OCI-LY7 (cell line): ENCODE measurements at regions not wholly inside any gene's neighbourhood (a gene's known extent, or its start where the extent isn't known, plus 50 kb on each side); places are given as distances from the start of the nearest gene placed in this dataset.

Experiments used
- BruUV-seq: library from RNA; stranded (reverse); fragments of 400-500 nt; replicated peaks from 2 replicates; lab custom pipeline; 2021; lab: Mats Ljungman, UMichigan
- CTCF ChIA-PET: fragments of 300-600 bp; sonication (Branson Sonifier 250); formaldehyde crosslinking; loops from one replicate; lab custom pipeline; 2022; ENCODE audit warnings: antibody characterized with exemption; ENCODE audit not compliant: unreplicated experiment; lab: Charles Lee
- POLR2A ChIA-PET: fragments of 300-600 bp; sonication (Branson Sonifier 250); formaldehyde crosslinking; loops from one replicate; lab custom pipeline; 2022; ENCODE audit warnings: antibody characterized with exemption; lab: Charles Lee
- DNase-seq: peaks from one replicate; pipeline ENCODE4 v3.0.0-alpha.2; 2015; ENCODE audit warnings: low spot score
- H2AFZ ChIP-seq: fragments of 200-600 bp; sonication (generic), shearing (Covaris generic); 2 replicates; pipeline ENCODE4 v1.6.1; 2014; ENCODE audit warnings: mild to moderate bottlenecking, antibody characterized with exemption, low read length, moderate library complexity
- H3K27ac ChIP-seq: fragments of 200-600 bp; sonication (generic); 2 replicates; pipeline ENCODE4 v1.5.1; 2014; ENCODE audit warnings: mixed run types, low read depth, mild to moderate bottlenecking, moderate library complexity, low read length, inconsistent platforms; ENCODE audit not compliant: poor library complexity, severe bottlenecking
- H3K36me3 ChIP-seq: fragments of 200-600 bp; sonication (generic); 2 replicates; pipeline ENCODE4 v1.6.1; 2014; ENCODE audit warnings: mild to moderate bottlenecking, antibody characterized with exemption, low read length, moderate library complexity, mixed read lengths; ENCODE audit not compliant: insufficient read depth
- H3K4me1 ChIP-seq: fragments of 200-600 bp; sonication (generic); 2 replicates; pipeline ENCODE4 v1.5.1; 2014; ENCODE audit warnings: mild to moderate bottlenecking, low read length; ENCODE audit not compliant: insufficient read depth, poor library complexity, severe bottlenecking
- H3K4me2 ChIP-seq: fragments of 200-600 bp; sonication (generic); 2 replicates; pipeline ENCODE4 v1.6.1; 2014; ENCODE audit warnings: mild to moderate bottlenecking, low read length
- H3K4me3 ChIP-seq: fragments of 200-600 bp; sonication (generic); 2 replicates; pipeline ENCODE4 v1.5.1; 2014; ENCODE audit warnings: mild to moderate bottlenecking, low read depth, low read length; ENCODE audit not compliant: poor library complexity, severe bottlenecking
- H3K79me2 ChIP-seq: fragments of 200-600 bp; sonication (generic); 2 replicates; pipeline ENCODE4 v1.6.1; 2016; ENCODE audit warnings: low read depth, mild to moderate bottlenecking, low read length, moderate library complexity, mixed read lengths; ENCODE audit not compliant: insufficient read depth
- H3K9me2 ChIP-seq: fragments of 200-600 bp; sonication (generic); 2 replicates; pipeline ENCODE4 v1.6.1; 2016; ENCODE audit warnings: mild to moderate bottlenecking, low read length, mixed read lengths; ENCODE audit not compliant: insufficient read depth
- H3K9me3 ChIP-seq: fragments of 200-600 bp; sonication (generic); 2 replicates; pipeline ENCODE4 v1.6.1; 2014; ENCODE audit warnings: mild to moderate bottlenecking, mixed run types, low read length, mixed read lengths
- H4K20me1 ChIP-seq: fragments of 200-600 bp; sonication (generic); 2 replicates; pipeline ENCODE4 v1.6.1; 2014; ENCODE audit warnings: mild to moderate bottlenecking, antibody characterized with exemption, low read length, moderate library complexity, mixed read lengths; ENCODE audit not compliant: insufficient read depth
- EZH2phosphoT487 ChIP-seq: fragments of 200-600 bp; sonication (generic); IDR thresholded peaks from 2 replicates; pipeline ENCODE4 v1.6.1; 2018; ENCODE audit warnings: low read depth, borderline replicate concordance, mild to moderate bottlenecking, mixed run types, antibody characterized with exemption, low read length, moderate library complexity, mixed read lengths
- intact Hi-C: fragments of 100-400 bp; cut with micrococcal nuclease; formaldehyde crosslinking; loops from one replicate; pipeline ENCODE4 v1.10.0; 2022; ENCODE audit not compliant: unreplicated experiment
- TF ChIP-seq, protein P1 (sequence below): fragments of 200-600 bp; sonication (generic); conservative IDR thresholded peaks from 2 replicates; pipeline ENCODE4 v1.5.1; 2014; ENCODE audit warnings: mild to moderate bottlenecking, antibody characterized with exemption, low read length, moderate library complexity, mixed read lengths

DNA sequence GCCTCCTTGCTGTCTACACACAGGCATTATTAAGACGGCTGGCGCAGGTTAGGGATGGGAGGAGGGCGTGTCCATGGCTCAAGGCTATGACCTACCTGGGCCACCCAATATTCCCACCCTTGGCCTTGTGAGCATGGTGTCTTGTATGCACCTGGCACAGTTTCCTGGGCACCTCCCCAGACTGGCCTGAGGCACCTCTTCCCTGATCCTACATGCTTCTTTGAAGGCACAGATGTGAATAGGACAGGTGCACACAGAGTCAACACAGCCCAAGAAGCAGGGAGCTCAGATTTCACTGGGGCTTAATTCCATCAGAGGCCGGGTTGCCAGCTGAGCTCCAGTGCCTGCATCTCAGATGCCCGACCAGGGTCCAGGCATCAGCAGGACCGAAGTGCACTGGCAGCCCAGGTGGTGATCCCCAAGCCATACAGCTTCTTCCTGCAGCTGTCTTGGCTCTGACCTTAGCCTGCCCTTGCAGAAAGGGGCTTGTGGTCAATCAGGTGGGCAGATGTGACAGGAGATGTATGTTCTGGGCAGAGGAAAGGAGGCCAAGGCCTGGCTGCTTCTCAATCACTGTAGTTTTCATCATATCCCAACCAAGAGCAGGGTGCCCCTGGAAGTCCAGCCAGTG is 287.7 kb downstream of the CLIC5 start:
- intact Hi-C loops: no loop called here
- Histone ChIP-seq H3K36me3 (no peaks in the 10 kb centered on the region), H3K4me3 (no peak overlapping the region), H3K27ac (no peak overlapping the region), H2AFZ (no peak overlapping the region), H3K4me1 (no peaks in the 10 kb centered on the region), H3K79me2 (no peaks in the 10 kb centered on the region), H3K4me2 (no peak overlapping the region), H4K20me1 (no peaks in the 10 kb centered on the region), H3K9me2 (no peaks in the 10 kb centered on the region), H3K9me3 (no peaks in the 10 kb centered on the region)
- BruUV-seq: no TSS peak
- ChIA-PET POLR2A (no interaction called here), CTCF (no interaction called here)
- TF ChIP-seq, protein P1, sequence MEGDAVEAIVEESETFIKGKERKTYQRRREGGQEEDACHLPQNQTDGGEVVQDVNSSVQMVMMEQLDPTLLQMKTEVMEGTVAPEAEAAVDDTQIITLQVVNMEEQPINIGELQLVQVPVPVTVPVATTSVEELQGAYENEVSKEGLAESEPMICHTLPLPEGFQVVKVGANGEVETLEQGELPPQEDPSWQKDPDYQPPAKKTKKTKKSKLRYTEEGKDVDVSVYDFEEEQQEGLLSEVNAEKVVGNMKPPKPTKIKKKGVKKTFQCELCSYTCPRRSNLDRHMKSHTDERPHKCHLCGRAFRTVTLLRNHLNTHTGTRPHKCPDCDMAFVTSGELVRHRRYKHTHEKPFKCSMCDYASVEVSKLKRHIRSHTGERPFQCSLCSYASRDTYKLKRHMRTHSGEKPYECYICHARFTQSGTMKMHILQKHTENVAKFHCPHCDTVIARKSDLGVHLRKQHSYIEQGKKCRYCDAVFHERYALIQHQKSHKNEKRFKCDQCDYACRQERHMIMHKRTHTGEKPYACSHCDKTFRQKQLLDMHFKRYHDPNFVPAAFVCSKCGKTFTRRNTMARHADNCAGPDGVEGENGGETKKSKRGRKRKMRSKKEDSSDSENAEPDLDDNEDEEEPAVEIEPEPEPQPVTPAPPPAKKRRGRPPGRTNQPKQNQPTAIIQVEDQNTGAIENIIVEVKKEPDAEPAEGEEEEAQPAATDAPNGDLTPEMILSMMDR: no peak
- TF ChIP-seq EZH2phosphoT487: no peak
- no peak for DNase-seq

- H3K79me2 ChIP-seq: no peaks in the 10 kb centered on the region
Measured at GRCh38 chr6:45727228-45727627, 288.4 kb downstream of the CLIC5 start.

GRCh38 chr6:45726444-45726843 is 289.2 kb downstream of the CLIC5 start:
- CTCF ChIA-PET: no interaction called here
- DNase-seq: no peak

More at GRCh38 chr6:45727228-45727627, 288.4 kb downstream of the CLIC5 start:
- Histone ChIP-seq H3K36me3 (no peaks in the 10 kb centered on the region), H3K9me3 (no peaks in the 10 kb centered on the region), H3K9me2 (no peaks in the 10 kb centered on the region), H4K20me1 (no peaks in the 10 kb centered on the region), H3K4me3 (no peak overlapping the region), H3K4me2 (no peak overlapping the region), H3K27ac (no peak overlapping the region), H3K4me1 (no peaks in the 10 kb centered on the region), H2AFZ (no peak overlapping the region)
- CTCF ChIA-PET: no interaction called here
- DNase-seq: no peak
- POLR2A ChIA-PET: no interaction called here
- intact Hi-C loops: no loop called here
- no TSS peak for BruUV-seq
- no peak for TF ChIP-seq EZH2phosphoT487
- TF ChIP-seq, protein P1: no peak

More at GRCh38 chr6:45726444-45726843, 289.2 kb downstream of the CLIC5 start:
- Histone ChIP-seq H3K27ac (no peak overlapping the region), H3K4me3 (no peak overlapping the region), H3K9me2 (no peaks in the 10 kb centered on the region), H3K9me3 (no peaks in the 10 kb centered on the region), H3K4me2 (no peak overlapping the region), H4K20me1 (no peaks in the 10 kb centered on the region), H3K4me1 (no peaks in the 10 kb centered on the region), H2AFZ (no peak overlapping the region), H3K36me3 (no peaks in the 10 kb centered on the region), H3K79me2 (no peaks in the 10 kb centered on the region)
- TF ChIP-seq, protein P1: no peak
- TF ChIP-seq EZH2phosphoT487: no peak
- intact Hi-C loops: no loop called here
- no TSS peak for BruUV-seq
- POLR2A ChIA-PET: no interaction called here
